Urinary bladder (tissue), 3 donors: ENCODE measurements at regions not wholly inside any gene's neighbourhood (a gene's known extent, or its start where the extent isn't known, plus 50 kb on each side); places are given as distances from the start of the nearest gene placed in this dataset.

Source experiments
- DNase-seq: peaks from one replicate; pipeline ENCODE4 v3.0.0-alpha.2; 2015; ENCODE audit errors: extremely low spot score
- H3K27ac ChIP-seq: one replicate; pipeline ENCODE4 v1.5.1; 2013; ENCODE audit warnings: low read depth, mild to moderate bottlenecking, moderate library complexity
- H3K36me3 ChIP-seq: one replicate; pipeline ENCODE4 v1.6.1; 2013; ENCODE audit warnings: mild to moderate bottlenecking, moderate library complexity; ENCODE audit not compliant: insufficient read depth
- H3K4me1 ChIP-seq: one replicate; pipeline ENCODE4 v1.6.1; 2013; ENCODE audit warnings: mild to moderate bottlenecking, moderate library complexity; ENCODE audit not compliant: insufficient read depth
- H3K4me3 ChIP-seq: one replicate; pipeline ENCODE4 v1.5.1; 2013; ENCODE audit warnings: low read depth, low read length
- WGBS: extraction: QIAGEN DNeasy Blood & Tissue Kit; methylation state at CpG from one replicate; pipeline ENCODE4 v1.1.7; 2013; 5-methylcytosine and 5-hydroxymethylcytosine counted together
- donor health status: healthy with polysubstance abuse.
- donor health status: healthy.

DNA sequence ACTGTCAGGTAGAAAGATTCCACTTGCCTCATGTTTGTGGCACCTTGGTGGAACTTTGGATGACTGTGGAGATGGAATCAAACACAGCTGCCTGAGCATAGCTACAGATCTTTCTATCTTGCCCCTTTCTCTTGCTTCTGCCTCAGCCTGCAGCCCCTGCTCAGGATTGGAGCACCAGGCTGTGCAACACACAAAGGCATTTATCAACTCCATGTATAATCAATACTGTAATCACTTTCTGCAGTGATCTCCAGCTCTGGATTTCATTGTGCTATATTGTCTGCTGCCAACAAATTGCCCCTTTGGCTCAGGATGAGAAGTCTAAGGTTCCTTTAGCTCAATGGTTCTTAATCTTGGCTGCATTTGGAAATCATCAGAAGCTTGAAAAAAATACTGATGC is 86.3 kb upstream of the PRPS1 start:
- Histone ChIP-seq H3K36me3 (no peaks in the 10 kb centered on the region), H3K4me3 (no peak overlapping the region), H3K27ac (no peak overlapping the region), H3K4me1 (no peaks in the 10 kb centered on the region)
- no peak for DNase-seq

GRCh38 chrX:107542500-107542899 is 85.8 kb upstream of the PRPS1 start:
- 20% methylated on average over 2 of the region's 2 CpGs for WGBS
- no peaks in the 10 kb centered on the region for H3K36me3 ChIP-seq
- no peak overlapping the region for H3K4me3 ChIP-seq
- H3K27ac ChIP-seq, result no peak overlapping the region
- no peaks in the 10 kb centered on the region for H3K4me1 ChIP-seq
- DNase-seq, result no peak

DNA sequence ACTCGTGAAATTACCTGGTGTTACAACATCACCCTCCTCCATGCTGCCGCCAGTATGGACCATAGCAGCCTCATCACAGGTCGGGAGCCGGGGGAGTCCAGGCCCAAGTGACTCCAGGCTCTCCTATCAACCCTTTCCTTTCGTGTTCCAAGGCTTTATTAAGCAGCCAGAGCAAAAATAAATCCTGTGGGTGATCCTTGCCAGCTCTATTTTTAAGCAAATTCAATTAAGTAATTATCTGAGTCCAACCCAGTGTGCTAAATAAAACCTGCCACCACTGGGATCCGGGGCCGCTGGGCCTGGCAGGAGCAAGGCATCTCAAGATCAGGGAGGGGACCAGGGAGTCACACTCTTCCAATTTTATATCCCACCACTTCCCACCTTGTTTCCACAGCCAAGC is 80.7 kb upstream of the PRPS1 start:
- WGBS, result 89% methylated on average over 7 of the region's 7 CpGs
- DNase-seq, result no peak

DNA sequence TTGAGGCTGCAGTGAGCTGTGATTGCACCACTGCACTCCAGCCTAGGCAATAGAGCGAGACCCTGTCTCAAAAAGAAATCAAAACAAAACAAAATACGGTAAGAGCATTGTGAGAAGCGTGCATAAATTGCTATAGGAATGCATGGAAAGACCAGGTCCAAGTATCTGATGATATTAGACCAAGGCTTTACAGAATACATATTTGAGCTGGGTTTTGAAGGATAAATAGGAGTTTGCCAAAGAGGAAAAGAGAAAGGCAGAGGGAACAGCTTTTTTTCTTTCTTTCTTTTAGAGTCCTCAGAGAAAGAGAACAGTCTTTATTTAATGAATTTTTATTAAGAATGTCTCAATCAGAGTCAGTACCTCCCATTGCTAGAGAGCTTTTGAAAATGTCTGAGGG is 79.5 kb upstream of the PRPS1 start:
- Histone ChIP-seq H3K27ac (no peak overlapping the region), H3K36me3 (no peaks in the 10 kb centered on the region), H3K4me1 (no peaks in the 10 kb centered on the region), H3K4me3 (no peak overlapping the region)
- 94% methylated on average over 3 of the region's 3 CpGs for WGBS
- DNase-seq, result no peak

More for the DNA sequence above, 80.7 kb upstream of the PRPS1 start:
- Histone ChIP-seq H3K36me3 (no peaks in the 10 kb centered on the region), H3K4me1 (no peaks in the 10 kb centered on the region), H3K4me3 (no peak overlapping the region), H3K27ac (no peak overlapping the region)

GRCh38 chrX:107549504-107549903 is 78.8 kb upstream of the PRPS1 start:
- 73% methylated on average over 5 of the region's 5 CpGs for WGBS
- no peak overlapping the region for H3K27ac ChIP-seq
- H3K36me3 ChIP-seq, result no peaks in the 10 kb centered on the region
- no peak overlapping the region for H3K4me3 ChIP-seq
- H3K4me1 ChIP-seq, result no peaks in the 10 kb centered on the region
- DNase-seq, result no peak

DNA sequence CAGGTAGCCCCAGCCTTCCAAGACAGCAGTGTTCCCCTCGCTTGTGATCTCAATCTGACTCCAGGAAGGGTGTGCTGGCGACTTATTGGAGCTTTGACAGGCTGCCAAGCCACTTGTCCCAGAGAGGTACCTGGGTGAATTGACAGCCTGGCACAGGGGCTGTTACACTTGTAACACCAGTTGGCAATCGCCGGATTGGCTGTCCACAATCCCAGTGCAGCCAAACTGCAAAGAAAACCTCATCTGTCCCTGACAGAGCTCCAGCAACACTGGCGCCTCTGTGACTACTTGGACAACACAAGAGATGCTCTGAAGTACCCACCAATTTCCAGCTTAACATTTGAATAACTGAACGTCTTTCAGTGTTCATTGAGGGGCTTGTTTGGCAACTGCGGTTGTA is 76.8 kb upstream of the PRPS1 start:
- Histone ChIP-seq H3K27ac (no peak overlapping the region), H3K36me3 (no peaks in the 10 kb centered on the region), H3K4me1 (no peaks in the 10 kb centered on the region), H3K4me3 (no peak overlapping the region)
- 85% methylated on average over 7 of the region's 7 CpGs for WGBS
- no peak for DNase-seq

- H3K4me1 ChIP-seq, result no peaks in the 10 kb centered on the region
- H3K4me3 ChIP-seq, result no peak overlapping the region
- DNase-seq, result no peak
- 80% methylated on average over 1 of the region's 1 CpG for WGBS
- no peaks in the 10 kb centered on the region for H3K36me3 ChIP-seq
- no peak overlapping the region for H3K27ac ChIP-seq
Observed at GRCh38 chrX:107552930-107553329, 75.4 kb upstream of the PRPS1 start.

- no peaks in the 10 kb centered on the region for H3K4me1 ChIP-seq
- H3K27ac ChIP-seq, result no peak overlapping the region
- no peaks in the 10 kb centered on the region for H3K36me3 ChIP-seq
- WGBS, result 91% methylated on average over 3 of the region's 3 CpGs
- no peak for DNase-seq
- H3K4me3 ChIP-seq, result no peak overlapping the region
Observed at GRCh38 chrX:107556967-107557366, 71.3 kb upstream of the PRPS1 start.

DNA sequence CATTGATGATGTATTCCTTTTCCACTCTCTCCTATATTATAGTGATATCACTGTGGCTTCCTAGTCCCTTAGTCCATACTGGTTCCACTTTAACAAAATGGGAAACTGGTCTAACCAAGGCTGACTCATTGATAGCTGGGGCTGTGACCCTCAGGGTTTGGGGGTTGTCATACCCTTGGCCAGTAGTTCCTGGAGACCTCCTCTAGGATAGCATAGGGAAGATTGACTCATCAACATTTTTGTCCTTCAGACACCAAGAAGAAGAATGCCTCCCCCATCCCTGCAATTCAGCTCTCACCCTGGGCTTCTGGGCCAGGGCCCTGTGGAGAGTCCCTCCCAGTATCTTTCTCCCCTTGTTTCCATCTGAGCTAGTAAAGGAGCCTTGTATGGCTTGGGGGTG is 68.8 kb upstream of the PRPS1 start:
- no peak for DNase-seq
- Histone ChIP-seq H3K36me3 (no peaks in the 10 kb centered on the region), H3K4me1 (no peaks in the 10 kb centered on the region), H3K4me3 (no peak overlapping the region), H3K27ac (no peak overlapping the region)

- Histone ChIP-seq H3K36me3 (no peaks in the 10 kb centered on the region), H3K4me3 (no peak overlapping the region), H3K27ac (no peak overlapping the region), H3K4me1 (no peaks in the 10 kb centered on the region)
- 86% methylated on average over 10 of the region's 10 CpGs for WGBS
- no peak for DNase-seq
Observed at GRCh38 chrX:107560041-107560440, 68.3 kb upstream of the PRPS1 start.

DNA sequence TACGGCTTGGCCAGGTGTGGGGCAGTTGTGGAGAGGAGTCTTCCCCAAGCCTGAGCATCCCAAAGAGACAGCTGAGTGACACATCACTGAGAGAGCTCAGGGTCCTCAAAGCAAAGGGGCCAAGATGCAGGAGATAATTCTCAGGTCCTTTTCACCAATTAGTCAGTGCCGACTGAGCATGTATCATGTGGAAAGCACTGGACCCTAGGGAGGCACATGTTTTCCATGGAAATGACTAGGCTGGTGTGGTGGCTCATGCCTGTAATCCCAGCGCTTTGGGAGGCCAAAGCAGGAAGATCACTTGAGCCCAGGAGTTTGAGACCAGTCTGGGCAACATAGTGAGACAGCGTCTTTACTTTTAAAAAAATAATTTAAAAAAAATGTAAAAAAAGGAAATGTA is 67.3 kb upstream of the PRPS1 start:
- Histone ChIP-seq H3K36me3 (no peaks in the 10 kb centered on the region), H3K4me1 (no peaks in the 10 kb centered on the region), H3K4me3 (no peak overlapping the region), H3K27ac (no peak overlapping the region)
- 97% methylated on average over 4 of the region's 4 CpGs for WGBS
- no peak for DNase-seq

DNA sequence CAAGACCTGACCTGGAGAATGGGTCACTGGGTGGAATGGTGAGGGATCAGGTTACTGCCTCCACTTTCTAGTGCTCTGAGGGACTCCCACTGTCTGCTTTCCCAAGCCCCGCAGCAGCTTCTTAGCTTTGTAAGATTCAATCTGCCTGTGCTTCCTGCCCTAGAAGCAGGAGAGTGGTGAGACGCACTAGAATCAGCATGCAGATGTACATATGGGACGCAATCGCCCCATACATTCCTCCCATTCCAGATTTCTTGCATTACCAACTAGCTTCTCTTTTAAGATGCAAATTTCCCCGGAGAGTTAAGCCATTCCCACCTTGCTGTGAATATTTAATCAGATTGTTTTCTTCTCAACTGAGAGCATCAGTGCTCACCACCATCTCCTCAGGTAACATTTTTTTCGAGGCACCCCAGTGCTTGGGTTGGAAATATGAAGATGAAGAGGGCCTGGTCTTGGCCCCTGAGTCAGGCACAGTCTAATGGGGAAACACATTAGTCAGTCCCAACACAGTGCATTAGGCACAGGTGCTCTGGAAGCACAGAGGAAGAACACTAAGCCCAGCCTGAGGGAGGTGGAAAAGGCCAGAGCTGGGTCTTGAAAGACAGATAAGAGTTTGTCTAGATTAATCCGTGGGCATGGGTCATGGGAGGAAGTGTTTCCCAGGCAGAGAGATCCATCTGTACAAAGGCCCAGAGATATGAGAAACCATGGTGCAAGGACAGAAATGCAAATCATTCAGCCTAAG is 66.7 kb upstream of the PRPS1 start:
- WGBS, result 50% methylated on average over 7 of the region's 7 CpGs
- no peak for DNase-seq
- Histone ChIP-seq H3K27ac (no peak overlapping the region), H3K4me1 (no peaks in the 10 kb centered on the region), H3K36me3 (no peaks in the 10 kb centered on the region), H3K4me3 (no peak overlapping the region)

GRCh38 chrX:107562482-107562881 is 65.8 kb upstream of the PRPS1 start:
- WGBS, result 64% methylated on average over 3 of the region's 3 CpGs
- Histone ChIP-seq H3K4me1 (no peaks in the 10 kb centered on the region), H3K36me3 (no peaks in the 10 kb centered on the region), H3K27ac (no peak overlapping the region), H3K4me3 (no peak overlapping the region)
- DNase-seq, result no peak

DNA sequence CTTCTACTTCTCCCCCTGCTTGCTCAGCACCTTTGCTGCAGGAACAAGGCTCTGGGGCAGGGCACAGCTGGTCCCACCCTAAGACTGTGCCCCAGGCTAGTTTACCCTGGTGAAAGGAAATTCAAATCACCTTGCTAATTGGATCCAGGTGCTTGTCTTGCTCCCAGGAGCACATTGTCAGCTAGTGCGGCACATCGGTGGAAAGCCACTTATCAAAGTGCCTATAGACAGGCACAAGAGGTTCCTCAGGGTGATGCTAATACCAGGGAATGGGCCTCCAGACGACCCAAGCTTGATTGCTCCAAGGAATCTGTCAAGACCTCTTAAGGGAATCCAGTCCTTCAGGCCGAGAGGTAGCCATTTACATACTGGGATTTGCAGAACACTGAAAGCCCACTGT is 64.5 kb upstream of the PRPS1 start:
- Histone ChIP-seq H3K4me3 (no peak overlapping the region), H3K36me3 (no peaks in the 10 kb centered on the region), H3K27ac (no peak overlapping the region), H3K4me1 (no peaks in the 10 kb centered on the region)
- DNase-seq, result no peak
- WGBS, result 69% methylated on average over 4 of the region's 4 CpGs

GRCh38 chrX:107565015-107565414 is 63.3 kb upstream of the PRPS1 start:
- no peak for DNase-seq
- H3K4me3 ChIP-seq, result no peak overlapping the region
- WGBS, result 91% methylated on average over 3 of the region's 3 CpGs
- H3K4me1 ChIP-seq, result no peaks in the 10 kb centered on the region
- no peaks in the 10 kb centered on the region for H3K36me3 ChIP-seq
- no peak overlapping the region for H3K27ac ChIP-seq
